Stimulated activated CD8-positive, alpha-beta memory T cell treated with anti-CD3 and anti-CD28 coated beads, Interleukin-15, amount 100 ng/mL, for 4 hours (primary cell): ENCODE measurements at regions not wholly inside any gene's neighbourhood (a gene's known extent, or its start where the extent isn't known, plus 50 kb on each side); places are given as distances from the start of the nearest gene placed in this dataset.
A peak's percentile ranks its signal among the peaks of the same experiment; 100 is the strongest.
"Not testable (repeated sequence)": the region's sequence is repeated elsewhere in the genome, so short reads cannot be mapped to it uniquely, and the experiment has no call there.

Source experiments
- DNase-seq, 2 donors: peaks; one replicate each; pipeline ENCODE4 v3.0.0-alpha.2; 2020; ENCODE audit warnings: low read depth in 2 of 2

GRCh38 chr14:51578853-51579252, 72.9 kb upstream of the FRMD6 start:
- no peak for DNase-seq

GRCh38 chr14:51581017-51581881, 70.5 kb upstream of the FRMD6 start:
- DNase-seq = no peak

GRCh38 chr14:51582437-51582836, 69.3 kb upstream of the FRMD6 start:
- no peak for DNase-seq

- no peak for DNase-seq
Observed at GRCh38 chr14:51585055-51585454, 66.7 kb upstream of the FRMD6 start.

- DNase-seq = no peak
Observed at GRCh38 chr14:51592836-51593235, 58.9 kb upstream of the FRMD6 start.

- no peak for DNase-seq
Observed at GRCh38 chr14:51593397-51593796, 58.3 kb upstream of the FRMD6 start.

- DNase-seq = no peak
Observed at GRCh38 chr14:51595881-51596455, 55.7 kb upstream of the FRMD6 start.

- peak; percentile 16 to 23 for DNase-seq
Observed at GRCh38 chr14:51596488-51597117, 55.1 kb upstream of the FRMD6 start.

GRCh38 chr14:51597261-51598001, 54.3 kb upstream of the FRMD6 start:
- no peak for DNase-seq

GRCh38 chr14:51598924-51599600, 52.6 kb upstream of the FRMD6 start:
- DNase-seq = not testable (repeated sequence)

- no peak for DNase-seq
Observed at GRCh38 chr14:51600658-51601057, 51.1 kb upstream of the FRMD6 start.
